ENCODE measurements at regions not wholly inside any gene's neighbourhood (a gene's known extent, or its start where the extent isn't known, plus 50 kb on each side); places are given as distances from the start of the nearest gene placed in this dataset.
"Not testable (repeated sequence)": the region's sequence is repeated elsewhere in the genome, so short reads cannot be mapped to it uniquely, and the experiment has no call there.

DNA sequence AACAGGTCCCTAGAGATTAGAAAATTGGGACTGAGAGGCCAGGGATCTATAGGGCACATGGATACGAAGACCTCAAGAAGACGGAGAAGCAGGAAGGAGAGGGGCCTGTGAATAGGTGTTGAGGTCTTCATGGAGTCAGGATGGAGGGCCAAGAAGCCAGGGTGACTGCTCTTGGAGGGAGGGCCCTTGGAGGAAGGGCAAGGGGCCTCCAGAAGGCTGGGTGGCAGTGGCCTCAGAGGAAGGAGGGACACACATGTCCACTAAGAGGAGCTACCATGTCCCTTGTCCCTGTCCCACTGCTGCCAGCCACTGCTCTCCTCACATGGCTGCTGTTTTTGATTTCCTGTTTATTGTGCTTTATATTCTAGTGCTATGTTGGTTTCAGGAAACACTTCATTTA lies 589.5 kb upstream of the B3GAT1 start:
- DNase-seq (no peak), FAIRE-seq (no peak)
- intact Hi-C loops (cut with DNase I): no loop called here
- H3K9ac ChIP-seq (ENCODE audit: low read length in 3 of 3): no peak overlapping the region
- no peaks in the 10 kb centered on the region for H3K4me1 ChIP-seq (ENCODE audit: control insufficient read depth in 2 of 3, insufficient read depth in 2 of 3, low read depth in 1 of 3, low read length in 3 of 3)
- TF ChIP-seq CTCF (IDR thresholded peaks at IDR 0.05; ENCODE audit: borderline replicate concordance, extremely low read depth, insufficient read depth): no peak
- no peaks in the 10 kb centered on the region for H3K27me3 ChIP-seq (ENCODE audit: control insufficient read depth, insufficient read depth, low read length)
- H3K36me3 ChIP-seq (ENCODE audit: control insufficient read depth in 2 of 3, insufficient read depth in 3 of 3, low read length in 3 of 3): no peaks in the 10 kb centered on the region
- no peaks in the 10 kb centered on the region for H3K9me3 ChIP-seq (ENCODE audit: control insufficient read depth in 2 of 3, insufficient read depth in 1 of 3, low read length in 3 of 3)
- H3K4me3 ChIP-seq (ENCODE audit: low read length in 3 of 3): no peak overlapping the region
- H3K27ac ChIP-seq (ENCODE audit: low read depth in 2 of 2, low read length in 2 of 2): no peak overlapping the region

GRCh38 chr11:135001065-135001464 lies 589.0 kb upstream of the B3GAT1 start:
- intact Hi-C loops (cut with DNase I); H3K4me3 ChIP-seq (ENCODE audit: low read length in 3 of 3); H3K9ac ChIP-seq (ENCODE audit: low read length in 3 of 3); H3K4me1 ChIP-seq (ENCODE audit: control insufficient read depth in 2 of 3, insufficient read depth in 2 of 3, low read depth in 1 of 3, low read length in 3 of 3); H3K9me3 ChIP-seq (ENCODE audit: control insufficient read depth in 2 of 3, insufficient read depth in 1 of 3, low read length in 3 of 3); H3K27ac ChIP-seq (ENCODE audit: low read depth in 2 of 2, low read length in 2 of 2); H3K36me3 ChIP-seq (ENCODE audit: control insufficient read depth in 2 of 3, insufficient read depth in 3 of 3, low read length in 3 of 3); DNase-seq; H3K27me3 ChIP-seq (ENCODE audit: control insufficient read depth, insufficient read depth, low read length); FAIRE-seq: not testable (repeated sequence)

- TF ChIP-seq CTCF (IDR thresholded peaks at IDR 0.05; ENCODE audit: borderline replicate concordance, extremely low read depth, insufficient read depth): no peak
- H3K4me1 ChIP-seq (ENCODE audit: control insufficient read depth in 2 of 3, insufficient read depth in 2 of 3, low read depth in 1 of 3, low read length in 3 of 3): no peaks in the 10 kb centered on the region
- H3K9ac ChIP-seq (ENCODE audit: low read length in 3 of 3): no peak overlapping the region
- no peak overlapping the region for H3K27ac ChIP-seq (ENCODE audit: low read depth in 2 of 2, low read length in 2 of 2)
- no peak overlapping the region for H3K4me3 ChIP-seq (ENCODE audit: low read length in 3 of 3)
- DNase-seq (peak in 4 of 5 donors; percentile 83 to 88 (median 88)), FAIRE-seq (no peak)
- no peaks in the 10 kb centered on the region for H3K9me3 ChIP-seq (ENCODE audit: control insufficient read depth in 2 of 3, insufficient read depth in 1 of 3, low read length in 3 of 3)
- H3K36me3 ChIP-seq (ENCODE audit: control insufficient read depth in 2 of 3, insufficient read depth in 3 of 3, low read length in 3 of 3): no peaks in the 10 kb centered on the region
- intact Hi-C loops (cut with DNase I): no loop called here
- no peaks in the 10 kb centered on the region for H3K27me3 ChIP-seq (ENCODE audit: control insufficient read depth, insufficient read depth, low read length)
These were observed 587.5 kb upstream of the B3GAT1 start for GRCh38 chr11:134999590-134999989.

- Histone ChIP-seq H3K36me3 (ENCODE audit: control insufficient read depth in 2 of 3, insufficient read depth in 3 of 3, low read length in 3 of 3) (no peaks in the 10 kb centered on the region), H3K9ac (ENCODE audit: low read length in 3 of 3) (no peak overlapping the region), H3K27me3 (ENCODE audit: control insufficient read depth, insufficient read depth, low read length) (no peaks in the 10 kb centered on the region), H3K4me3 (ENCODE audit: low read length in 3 of 3) (no peak overlapping the region), H3K4me1 (ENCODE audit: control insufficient read depth in 2 of 3, insufficient read depth in 2 of 3, low read depth in 1 of 3, low read length in 3 of 3) (no peaks in the 10 kb centered on the region), H3K9me3 (ENCODE audit: control insufficient read depth in 2 of 3, insufficient read depth in 1 of 3, low read length in 3 of 3) (no peaks in the 10 kb centered on the region), H3K27ac (ENCODE audit: low read depth in 2 of 2, low read length in 2 of 2) (no peak overlapping the region)
- DNase-seq (no peak), FAIRE-seq (no peak)
- TF ChIP-seq CTCF (IDR thresholded peaks at IDR 0.05; ENCODE audit: borderline replicate concordance, extremely low read depth, insufficient read depth): no peak
- intact Hi-C loops (cut with DNase I): no loop called here
These were observed 585.7 kb upstream of the B3GAT1 start for GRCh38 chr11:134997652-134998320.
